LNCaP clone FGC (cell line): ENCODE measurements at regions not wholly inside any gene's neighbourhood (a gene's known extent, or its start where the extent isn't known, plus 50 kb on each side); places are given as distances from the start of the nearest gene placed in this dataset.

Experiments
- DNase-seq: peaks from one replicate; pipeline ENCODE4 v3.0.0-alpha.2; 2011; ENCODE audit warnings: low read depth
- H3K4me3 ChIP-seq: 2 replicates; pipeline ENCODE4 v1.5.1; 2011; ENCODE audit warnings: mild to moderate bottlenecking, low read depth, low read length, control low read depth
- CTCF ChIP-seq: IDR thresholded peaks from 2 replicates; pipeline ENCODE4 v1.5.1; 2012; ENCODE audit warnings: mild to moderate bottlenecking; ENCODE audit not compliant: control insufficient read depth, insufficient read depth; ENCODE audit errors: extremely low read depth

- H3K4me3 ChIP-seq = no peak overlapping the region
- TF ChIP-seq CTCF = no peak
- peak; percentile 4 for DNase-seq
These were observed 265.5 kb downstream of the CTTN start for GRCh38 chr11:70663815-70664214.

GRCh38 chr11:70666311-70666710, 268.0 kb downstream of the CTTN start:
- no peak for TF ChIP-seq CTCF
- no peak overlapping the region for H3K4me3 ChIP-seq
- no peak for DNase-seq

- TF ChIP-seq CTCF = no peak
- DNase-seq = no peak
- H3K4me3 ChIP-seq = no peak overlapping the region
These were observed 269.4 kb downstream of the CTTN start for GRCh38 chr11:70667767-70668166.

GRCh38 chr11:70668204-70669202, 270.2 kb downstream of the CTTN start:
- H3K4me3 ChIP-seq = no peak overlapping the region
- no peak for DNase-seq
- no peak for TF ChIP-seq CTCF

GRCh38 chr11:70669281-70669680, 271.0 kb downstream of the CTTN start:
- TF ChIP-seq CTCF = no peak

GRCh38 chr11:70669871-70670675, 271.7 kb downstream of the CTTN start:
- no peak overlapping the region for H3K4me3 ChIP-seq
- no peak for TF ChIP-seq CTCF
- no peak for DNase-seq

More at GRCh38 chr11:70669281-70669680, 271.0 kb downstream of the CTTN start:
- DNase-seq = no peak
- H3K4me3 ChIP-seq = no peak overlapping the region
